Left ventricle myocardium inferior (tissue), 1 donor: ENCODE measurements at regions not wholly inside any gene's neighbourhood (a gene's known extent, or its start where the extent isn't known, plus 50 kb on each side); places are given as distances from the start of the nearest gene placed in this dataset.

Experiments
- DNase-seq: peaks from one replicate; pipeline ENCODE4 v3.0.0-alpha.2; 2020
- H3K27ac ChIP-seq: fragments of 200-600 bp; replicated peaks from 2 replicates; pipeline ENCODE4 v1.8.0; 2021
- H3K27me3 ChIP-seq: fragments of 200-600 bp; 2 replicates; pipeline ENCODE4 v1.8.0; 2021; ENCODE audit warnings: low read depth
- H3K36me3 ChIP-seq: fragments of 200-600 bp; 2 replicates; pipeline ENCODE4 v1.8.0; 2021
- H3K4me1 ChIP-seq: fragments of 200-600 bp; 2 replicates; pipeline ENCODE4 v1.8.0; 2021
- H3K4me3 ChIP-seq: fragments of 200-600 bp; 2 replicates; pipeline ENCODE4 v1.8.0; 2021; ENCODE audit warnings: mild to moderate bottlenecking, moderate library complexity
- H3K9me3 ChIP-seq: fragments of 200-600 bp; replicated peaks from 2 replicates; pipeline ENCODE4 v1.8.0; 2021
- intact Hi-C: fragments of 100-400 bp; cut with micrococcal nuclease; formaldehyde crosslinking; loops from one replicate; pipeline ENCODE4 v1.11.0; 2022
- TF ChIP-seq, protein P1 (sequence below): fragments of 200-600 bp; IDR thresholded peaks from 2 replicates; pipeline ENCODE4 v1.8.0; 2021; ENCODE audit warnings: antibody characterized with exemption, mild to moderate bottlenecking, borderline replicate concordance
- donor health status: DM: no; HTN: yes; CAD: no; lungs with severe emphysema.

DNA sequence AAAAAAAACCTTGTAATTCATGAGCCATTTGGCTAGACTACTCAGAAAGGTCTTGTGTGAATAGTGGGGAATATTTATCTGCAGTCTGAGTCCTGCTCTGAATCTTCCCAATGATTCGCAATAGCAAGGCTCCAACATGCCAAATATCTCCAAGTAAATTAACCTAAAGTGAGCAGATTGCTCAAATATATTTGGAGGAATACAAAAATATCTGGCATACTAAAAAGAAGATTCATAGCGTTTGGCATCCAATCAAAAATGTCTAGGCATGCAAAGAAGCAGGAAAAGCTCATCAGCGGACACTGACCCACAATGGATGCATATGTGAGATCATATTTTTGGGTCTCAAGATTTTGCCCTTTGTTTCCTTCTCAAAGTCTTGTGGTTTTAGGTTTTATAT is 800.9 kb downstream of the NLGN4Y start:
- no peaks in the 10 kb centered on the region for H3K9me3 ChIP-seq
- H3K36me3 ChIP-seq, result no peaks in the 10 kb centered on the region
- H3K4me3 ChIP-seq, result no peak overlapping the region
- intact Hi-C loops, result no loop called here
- H3K27ac ChIP-seq, result no peak overlapping the region
- TF ChIP-seq, protein P1, sequence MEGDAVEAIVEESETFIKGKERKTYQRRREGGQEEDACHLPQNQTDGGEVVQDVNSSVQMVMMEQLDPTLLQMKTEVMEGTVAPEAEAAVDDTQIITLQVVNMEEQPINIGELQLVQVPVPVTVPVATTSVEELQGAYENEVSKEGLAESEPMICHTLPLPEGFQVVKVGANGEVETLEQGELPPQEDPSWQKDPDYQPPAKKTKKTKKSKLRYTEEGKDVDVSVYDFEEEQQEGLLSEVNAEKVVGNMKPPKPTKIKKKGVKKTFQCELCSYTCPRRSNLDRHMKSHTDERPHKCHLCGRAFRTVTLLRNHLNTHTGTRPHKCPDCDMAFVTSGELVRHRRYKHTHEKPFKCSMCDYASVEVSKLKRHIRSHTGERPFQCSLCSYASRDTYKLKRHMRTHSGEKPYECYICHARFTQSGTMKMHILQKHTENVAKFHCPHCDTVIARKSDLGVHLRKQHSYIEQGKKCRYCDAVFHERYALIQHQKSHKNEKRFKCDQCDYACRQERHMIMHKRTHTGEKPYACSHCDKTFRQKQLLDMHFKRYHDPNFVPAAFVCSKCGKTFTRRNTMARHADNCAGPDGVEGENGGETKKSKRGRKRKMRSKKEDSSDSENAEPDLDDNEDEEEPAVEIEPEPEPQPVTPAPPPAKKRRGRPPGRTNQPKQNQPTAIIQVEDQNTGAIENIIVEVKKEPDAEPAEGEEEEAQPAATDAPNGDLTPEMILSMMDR, result no peak
- DNase-seq, result no peak
- no peaks in the 10 kb centered on the region for H3K27me3 ChIP-seq
- H3K4me1 ChIP-seq, result no peaks in the 10 kb centered on the region

DNA sequence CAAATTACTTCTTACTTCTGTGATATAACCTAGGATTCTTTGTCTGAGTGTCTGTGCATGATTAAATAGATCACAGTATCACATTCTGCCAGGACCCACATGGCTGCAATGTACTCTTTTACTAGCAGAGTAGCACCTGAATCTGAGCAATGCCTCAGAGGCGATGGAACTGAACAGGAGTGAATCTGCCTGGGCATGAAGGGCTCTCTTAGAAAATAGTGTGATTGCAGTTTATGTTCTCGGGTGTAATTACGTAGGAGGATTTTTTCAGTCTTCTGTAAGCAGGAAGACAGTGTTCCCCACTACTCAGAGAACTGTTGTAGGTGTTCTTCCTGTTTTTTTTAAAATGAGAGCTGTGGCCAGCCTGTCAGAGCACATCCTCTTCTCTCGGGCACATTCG is 802.3 kb downstream of the NLGN4Y start:
- DNase-seq, result no peak
- intact Hi-C loops, result no loop called here

DNA sequence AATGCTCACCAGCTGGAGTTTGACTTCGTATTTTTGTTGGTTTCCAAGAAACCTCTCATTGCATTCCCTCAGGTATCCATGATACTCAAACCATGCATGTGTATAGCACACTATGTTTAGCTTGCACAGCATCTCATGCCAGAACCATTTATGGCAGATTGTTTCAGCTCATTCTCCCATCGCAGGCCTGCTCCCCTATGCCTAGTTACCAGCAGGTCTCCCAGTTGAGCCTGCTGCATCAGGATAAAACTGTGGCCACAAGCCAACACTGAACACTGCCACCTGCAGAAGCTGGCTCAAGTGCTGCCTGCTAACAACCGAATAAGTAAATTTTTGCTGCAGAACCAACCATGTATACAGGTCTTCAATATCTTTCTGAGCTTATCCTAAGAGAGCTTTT is 804.5 kb downstream of the NLGN4Y start:
- DNase-seq, result no peak
- intact Hi-C loops, result no loop called here
- Histone ChIP-seq H3K4me1 (no peaks in the 10 kb centered on the region), H3K9me3 (no peaks in the 10 kb centered on the region), H3K4me3 (no peak overlapping the region), H3K27me3 (no peaks in the 10 kb centered on the region), H3K36me3 (no peaks in the 10 kb centered on the region), H3K27ac (no peak overlapping the region)
- TF ChIP-seq, protein P1, result no peak

More for the DNA sequence above, 802.3 kb downstream of the NLGN4Y start:
- no peak overlapping the region for H3K4me3 ChIP-seq
- no peaks in the 10 kb centered on the region for H3K9me3 ChIP-seq
- no peak overlapping the region for H3K27ac ChIP-seq
- no peaks in the 10 kb centered on the region for H3K4me1 ChIP-seq
- no peaks in the 10 kb centered on the region for H3K27me3 ChIP-seq
- no peaks in the 10 kb centered on the region for H3K36me3 ChIP-seq
- TF ChIP-seq, protein P1, result no peak

DNA sequence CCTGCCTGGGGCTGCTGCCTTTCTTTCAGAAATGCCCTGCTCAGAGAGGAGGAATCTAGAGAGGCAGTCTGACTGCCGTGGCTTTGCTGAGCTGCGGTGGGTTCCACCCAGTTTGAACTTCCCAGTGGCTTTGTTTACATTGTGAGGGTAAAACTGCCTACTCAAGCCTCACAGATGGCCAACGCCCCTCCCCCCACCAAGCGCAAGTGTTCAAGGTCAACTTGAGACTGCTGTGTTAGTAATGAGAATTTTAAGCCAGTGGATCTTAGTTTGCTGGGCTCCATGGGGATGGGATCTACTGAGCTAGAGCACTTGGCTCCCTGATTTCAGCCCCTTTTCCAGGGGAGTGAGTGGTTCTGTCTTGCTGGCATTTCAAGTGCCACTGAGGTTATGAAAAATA is 819.2 kb downstream of the NLGN4Y start:
- no peaks in the 10 kb centered on the region for H3K4me1 ChIP-seq
- peaks cover 6% of the 10 kb centered on the region for H3K9me3 ChIP-seq
- TF ChIP-seq, protein P1, result no peak
- H3K27me3 ChIP-seq, result no peaks in the 10 kb centered on the region
- DNase-seq, result no peak
- no peaks in the 10 kb centered on the region for H3K36me3 ChIP-seq
- no peak overlapping the region for H3K27ac ChIP-seq
- intact Hi-C loops, result no loop called here
- H3K4me3 ChIP-seq, result no peak overlapping the region

DNA sequence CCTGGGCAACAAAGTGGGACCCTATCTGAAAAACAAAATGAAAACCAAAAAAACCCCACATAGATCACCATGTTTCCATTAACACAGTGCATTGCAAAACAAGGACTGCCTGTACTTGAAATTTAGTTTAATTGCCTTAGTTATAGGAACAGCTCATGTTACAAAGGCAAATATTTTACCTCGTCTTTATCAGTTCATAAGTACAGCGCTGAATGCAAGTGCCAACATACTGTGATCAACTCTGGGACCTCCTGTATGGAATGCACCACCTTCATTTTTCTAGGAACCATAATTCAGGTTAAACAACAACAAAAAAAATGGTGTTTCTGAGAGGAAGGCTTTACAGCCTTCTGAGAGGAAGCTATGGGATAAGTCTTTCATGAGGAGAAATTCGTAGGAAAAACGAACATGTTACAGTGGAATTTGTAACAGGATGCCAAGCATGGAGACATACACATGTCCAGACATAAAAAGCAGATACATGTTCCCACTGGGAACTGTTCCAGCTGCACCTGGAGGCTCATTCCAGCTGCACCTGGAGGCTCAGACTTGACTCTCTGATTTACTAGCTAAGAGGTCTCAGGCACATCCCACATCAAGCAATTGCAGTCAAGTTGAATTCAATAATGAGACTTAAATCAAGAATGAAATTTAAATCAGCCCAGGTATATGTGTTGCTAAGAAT is 821.3 kb downstream of the NLGN4Y start:
- TF ChIP-seq, protein P1, result no peak
- no peaks in the 10 kb centered on the region for H3K27me3 ChIP-seq
- DNase-seq, result no peak
- intact Hi-C loops, result no loop called here
- no peak overlapping the region for H3K4me3 ChIP-seq
- no peaks in the 10 kb centered on the region for H3K36me3 ChIP-seq
- H3K4me1 ChIP-seq, result no peaks in the 10 kb centered on the region
- peaks cover 6% of the 10 kb centered on the region for H3K9me3 ChIP-seq
- no peak overlapping the region for H3K27ac ChIP-seq
